C4-2B (cell line): ENCODE measurements at regions not wholly inside any gene's neighbourhood (a gene's known extent, or its start where the extent isn't known, plus 50 kb on each side); places are given as distances from the start of the nearest gene placed in this dataset.

Source experiments
- ZFX ChIP-seq: fragments of 450-650 bp; IDR thresholded peaks from 2 replicates; pipeline ENCODE4 v1.6.1; 2017
- TF ChIP-seq, protein P1 (sequence below): fragments of 450-650 bp; conservative IDR thresholded peaks from 2 replicates; pipeline ENCODE4 v1.5.1; 2017; ENCODE audit warnings: mild to moderate bottlenecking

DNA sequence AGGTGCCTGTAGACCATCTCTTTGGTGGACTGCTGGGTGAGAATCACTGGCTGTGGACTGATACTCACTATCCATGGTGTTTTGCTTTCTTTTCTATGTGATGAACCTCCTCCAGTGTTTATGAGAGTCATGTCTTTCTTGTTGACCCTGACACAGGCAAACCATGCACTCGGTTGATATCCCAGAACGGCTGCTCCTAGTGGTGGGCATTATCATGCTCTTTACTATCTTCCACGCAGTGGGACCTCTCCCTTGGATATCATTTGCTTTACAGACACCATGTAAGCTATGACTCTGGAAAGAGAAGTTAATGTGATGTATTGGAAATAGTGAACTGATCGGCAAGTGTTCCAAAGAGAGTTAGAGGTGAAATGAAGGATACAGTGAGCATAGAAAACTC, 1455.6 kb downstream of the BRINP3 start:
- TF ChIP-seq, protein P1, sequence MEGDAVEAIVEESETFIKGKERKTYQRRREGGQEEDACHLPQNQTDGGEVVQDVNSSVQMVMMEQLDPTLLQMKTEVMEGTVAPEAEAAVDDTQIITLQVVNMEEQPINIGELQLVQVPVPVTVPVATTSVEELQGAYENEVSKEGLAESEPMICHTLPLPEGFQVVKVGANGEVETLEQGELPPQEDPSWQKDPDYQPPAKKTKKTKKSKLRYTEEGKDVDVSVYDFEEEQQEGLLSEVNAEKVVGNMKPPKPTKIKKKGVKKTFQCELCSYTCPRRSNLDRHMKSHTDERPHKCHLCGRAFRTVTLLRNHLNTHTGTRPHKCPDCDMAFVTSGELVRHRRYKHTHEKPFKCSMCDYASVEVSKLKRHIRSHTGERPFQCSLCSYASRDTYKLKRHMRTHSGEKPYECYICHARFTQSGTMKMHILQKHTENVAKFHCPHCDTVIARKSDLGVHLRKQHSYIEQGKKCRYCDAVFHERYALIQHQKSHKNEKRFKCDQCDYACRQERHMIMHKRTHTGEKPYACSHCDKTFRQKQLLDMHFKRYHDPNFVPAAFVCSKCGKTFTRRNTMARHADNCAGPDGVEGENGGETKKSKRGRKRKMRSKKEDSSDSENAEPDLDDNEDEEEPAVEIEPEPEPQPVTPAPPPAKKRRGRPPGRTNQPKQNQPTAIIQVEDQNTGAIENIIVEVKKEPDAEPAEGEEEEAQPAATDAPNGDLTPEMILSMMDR: no peak
- no peak for TF ChIP-seq ZFX
